T-helper 1 cell treated with Interleukin-12 subunit alpha and Interleukin-12 subunit beta and Interleukin-4 antibody, amounts not matched to agents 30 μg/mL and 1 μg/mL, for 36 hours (primary cell): ENCODE measurements at regions not wholly inside any gene's neighbourhood (a gene's known extent, or its start where the extent isn't known, plus 50 kb on each side); places are given as distances from the start of the nearest gene placed in this dataset.

Source experiments
- H3K27ac Mint-ChIP-seq: one replicate; pipeline ENCODE4 v1.8.0; 2021; ENCODE audit warnings: mild to moderate bottlenecking, mixed read lengths
- H3K27me3 Mint-ChIP-seq: one replicate; pipeline ENCODE4 v1.8.0; 2021; ENCODE audit warnings: low read depth, mixed read lengths
- H3K36me3 Mint-ChIP-seq: one replicate; pipeline ENCODE4 v1.8.0; 2021; ENCODE audit warnings: low read depth, mixed read lengths
- H3K4me1 Mint-ChIP-seq: one replicate; pipeline ENCODE4 v1.8.0; 2021; ENCODE audit warnings: low read depth, mixed read lengths
- H3K4me3 Mint-ChIP-seq: one replicate; pipeline ENCODE4 v1.8.0; 2021; ENCODE audit warnings: mild to moderate bottlenecking, moderate library complexity, mixed read lengths
- H3K9me3 Mint-ChIP-seq: one replicate; pipeline ENCODE4 v1.8.0; 2021; ENCODE audit warnings: mixed read lengths

GRCh38 chr15:38176691-38177090 is 75.9 kb upstream of the SPRED1 start:
- Mint-ChIP-seq H3K27ac (no peak overlapping the region), H3K9me3 (no peaks in the 10 kb centered on the region), H3K4me3 (no peak overlapping the region), H3K27me3 (peaks cover 4% of the 10 kb centered on the region), H3K4me1 (no peaks in the 10 kb centered on the region), H3K36me3 (no peaks in the 10 kb centered on the region)

- no peaks in the 10 kb centered on the region for H3K36me3 Mint-ChIP-seq
- no peaks in the 10 kb centered on the region for H3K9me3 Mint-ChIP-seq
- H3K27me3 Mint-ChIP-seq: peaks cover 6% of the 10 kb centered on the region
- no peak overlapping the region for H3K27ac Mint-ChIP-seq
- no peaks in the 10 kb centered on the region for H3K4me1 Mint-ChIP-seq
- no peak overlapping the region for H3K4me3 Mint-ChIP-seq
Observed at GRCh38 chr15:38182900-38183299, 69.7 kb upstream of the SPRED1 start.

- H3K4me1 Mint-ChIP-seq: no peaks in the 10 kb centered on the region
- H3K4me3 Mint-ChIP-seq: no peak overlapping the region
- H3K36me3 Mint-ChIP-seq: no peaks in the 10 kb centered on the region
- no peak overlapping the region for H3K27ac Mint-ChIP-seq
- no peaks in the 10 kb centered on the region for H3K9me3 Mint-ChIP-seq
- H3K27me3 Mint-ChIP-seq: peaks cover 16% of the 10 kb centered on the region
Observed at GRCh38 chr15:38186507-38186906, 66.1 kb upstream of the SPRED1 start.

- no peak overlapping the region for H3K4me3 Mint-ChIP-seq
- no peaks in the 10 kb centered on the region for H3K4me1 Mint-ChIP-seq
- peaks cover 16% of the 10 kb centered on the region for H3K27me3 Mint-ChIP-seq
- no peaks in the 10 kb centered on the region for H3K9me3 Mint-ChIP-seq
- no peak overlapping the region for H3K27ac Mint-ChIP-seq
- no peaks in the 10 kb centered on the region for H3K36me3 Mint-ChIP-seq
Observed at GRCh38 chr15:38187630-38188313, 64.9 kb upstream of the SPRED1 start.

- no peak overlapping the region for H3K4me3 Mint-ChIP-seq
- no peak overlapping the region for H3K27ac Mint-ChIP-seq
- H3K9me3 Mint-ChIP-seq: no peaks in the 10 kb centered on the region
Observed at GRCh38 chr15:38189671-38190295, 62.9 kb upstream of the SPRED1 start.

GRCh38 chr15:38190501-38190900 is 62.1 kb upstream of the SPRED1 start:
- no peaks in the 10 kb centered on the region for H3K9me3 Mint-ChIP-seq
- no peaks in the 10 kb centered on the region for H3K4me1 Mint-ChIP-seq
- no peak overlapping the region for H3K4me3 Mint-ChIP-seq
- H3K36me3 Mint-ChIP-seq: no peaks in the 10 kb centered on the region
- H3K27me3 Mint-ChIP-seq: peaks cover 10% of the 10 kb centered on the region
- H3K27ac Mint-ChIP-seq: no peak overlapping the region

More at GRCh38 chr15:38189671-38190295, 62.9 kb upstream of the SPRED1 start:
- Mint-ChIP-seq H3K36me3 (no peaks in the 10 kb centered on the region), H3K27me3 (peaks cover 13% of the 10 kb centered on the region), H3K4me1 (no peaks in the 10 kb centered on the region)

GRCh38 chr15:38192496-38192895 is 60.1 kb upstream of the SPRED1 start:
- H3K27ac Mint-ChIP-seq: no peak overlapping the region
- H3K36me3 Mint-ChIP-seq: no peaks in the 10 kb centered on the region
- H3K9me3 Mint-ChIP-seq: no peaks in the 10 kb centered on the region
- H3K27me3 Mint-ChIP-seq: peaks cover 15% of the 10 kb centered on the region
- no peaks in the 10 kb centered on the region for H3K4me1 Mint-ChIP-seq
- H3K4me3 Mint-ChIP-seq: no peak overlapping the region

- no peaks in the 10 kb centered on the region for H3K4me1 Mint-ChIP-seq
- H3K9me3 Mint-ChIP-seq: no peaks in the 10 kb centered on the region
- H3K36me3 Mint-ChIP-seq: no peaks in the 10 kb centered on the region
- H3K27me3 Mint-ChIP-seq: peaks cover 15% of the 10 kb centered on the region
- H3K4me3 Mint-ChIP-seq: no peak overlapping the region
- no peak overlapping the region for H3K27ac Mint-ChIP-seq
Observed at GRCh38 chr15:38193496-38193895, 59.1 kb upstream of the SPRED1 start.

GRCh38 chr15:38195191-38195901 is 57.3 kb upstream of the SPRED1 start:
- no peak overlapping the region for H3K27ac Mint-ChIP-seq
- H3K36me3 Mint-ChIP-seq: no peaks in the 10 kb centered on the region
- no peak overlapping the region for H3K4me3 Mint-ChIP-seq
- peaks cover 9% of the 10 kb centered on the region for H3K27me3 Mint-ChIP-seq
- H3K4me1 Mint-ChIP-seq: no peaks in the 10 kb centered on the region
- H3K9me3 Mint-ChIP-seq: no peaks in the 10 kb centered on the region

- Mint-ChIP-seq H3K4me3 (no peak overlapping the region), H3K27ac (no peak overlapping the region), H3K36me3 (no peaks in the 10 kb centered on the region), H3K27me3 (peaks cover 7% of the 10 kb centered on the region), H3K9me3 (no peaks in the 10 kb centered on the region), H3K4me1 (no peaks in the 10 kb centered on the region)
Observed at GRCh38 chr15:38196076-38196475, 56.6 kb upstream of the SPRED1 start.

- H3K27ac Mint-ChIP-seq: no peak overlapping the region
- no peaks in the 10 kb centered on the region for H3K4me1 Mint-ChIP-seq
- H3K27me3 Mint-ChIP-seq: peaks cover 7% of the 10 kb centered on the region
- no peaks in the 10 kb centered on the region for H3K36me3 Mint-ChIP-seq
- no peaks in the 10 kb centered on the region for H3K9me3 Mint-ChIP-seq
- no peak overlapping the region for H3K4me3 Mint-ChIP-seq
Observed at GRCh38 chr15:38197553-38197952, 55.1 kb upstream of the SPRED1 start.

GRCh38 chr15:38201714-38202113 is 50.9 kb upstream of the SPRED1 start:
- Mint-ChIP-seq H3K36me3 (no peaks in the 10 kb centered on the region), H3K4me3 (no peak overlapping the region), H3K27me3 (peaks cover 12% of the 10 kb centered on the region), H3K4me1 (no peaks in the 10 kb centered on the region), H3K27ac (no peak overlapping the region), H3K9me3 (no peaks in the 10 kb centered on the region)

GRCh38 chr15:38202361-38202760 is 50.3 kb upstream of the SPRED1 start:
- Mint-ChIP-seq H3K27me3 (peaks cover 14% of the 10 kb centered on the region), H3K4me3 (no peak overlapping the region), H3K27ac (no peak overlapping the region), H3K9me3 (no peaks in the 10 kb centered on the region), H3K4me1 (no peaks in the 10 kb centered on the region), H3K36me3 (no peaks in the 10 kb centered on the region)
